ENCODE measurements at regions not wholly inside any gene's neighbourhood (a gene's known extent, or its start where the extent isn't known, plus 50 kb on each side); places are given as distances from the start of the nearest gene placed in this dataset.

DNA sequence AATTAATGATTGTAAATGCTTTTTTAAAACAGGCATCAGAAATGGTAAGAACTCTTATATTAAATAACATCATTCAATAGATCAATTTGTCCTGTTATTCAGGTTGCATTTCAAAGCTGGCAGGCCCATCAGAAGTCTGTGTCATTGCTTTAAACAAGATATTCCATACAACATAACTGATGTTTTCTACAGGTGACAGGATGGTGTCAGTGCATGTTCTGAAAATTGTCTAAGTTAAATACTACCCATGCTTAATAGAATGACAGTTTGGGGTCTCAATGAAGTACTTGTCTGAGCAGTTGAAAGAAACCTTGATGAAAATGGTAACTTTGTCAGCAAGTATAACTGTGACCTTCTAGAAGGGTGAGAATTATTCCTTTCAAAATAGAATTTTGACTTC, 263.2 kb downstream of the ISL1 start:
- no peaks in the 10 kb centered on the region for H3K79me2 ChIP-seq (replicated peaks; ENCODE audit: insufficient read depth, low read length)
- no peak overlapping the region for H3K4me3 ChIP-seq (ENCODE audit: low read length)
- H3K27me3 ChIP-seq (ENCODE audit: insufficient read depth, low read depth, low read length), result no peaks in the 10 kb centered on the region
- H3K9me3 ChIP-seq (ENCODE audit: low read length), result no peaks in the 10 kb centered on the region
- no peak overlapping the region for H2AFZ ChIP-seq (ENCODE audit: low read depth, low read length)
- H3K9me2 ChIP-seq (ENCODE audit: insufficient read depth, low read length), result no peaks in the 10 kb centered on the region
- TF ChIP-seq, protein P1, sequence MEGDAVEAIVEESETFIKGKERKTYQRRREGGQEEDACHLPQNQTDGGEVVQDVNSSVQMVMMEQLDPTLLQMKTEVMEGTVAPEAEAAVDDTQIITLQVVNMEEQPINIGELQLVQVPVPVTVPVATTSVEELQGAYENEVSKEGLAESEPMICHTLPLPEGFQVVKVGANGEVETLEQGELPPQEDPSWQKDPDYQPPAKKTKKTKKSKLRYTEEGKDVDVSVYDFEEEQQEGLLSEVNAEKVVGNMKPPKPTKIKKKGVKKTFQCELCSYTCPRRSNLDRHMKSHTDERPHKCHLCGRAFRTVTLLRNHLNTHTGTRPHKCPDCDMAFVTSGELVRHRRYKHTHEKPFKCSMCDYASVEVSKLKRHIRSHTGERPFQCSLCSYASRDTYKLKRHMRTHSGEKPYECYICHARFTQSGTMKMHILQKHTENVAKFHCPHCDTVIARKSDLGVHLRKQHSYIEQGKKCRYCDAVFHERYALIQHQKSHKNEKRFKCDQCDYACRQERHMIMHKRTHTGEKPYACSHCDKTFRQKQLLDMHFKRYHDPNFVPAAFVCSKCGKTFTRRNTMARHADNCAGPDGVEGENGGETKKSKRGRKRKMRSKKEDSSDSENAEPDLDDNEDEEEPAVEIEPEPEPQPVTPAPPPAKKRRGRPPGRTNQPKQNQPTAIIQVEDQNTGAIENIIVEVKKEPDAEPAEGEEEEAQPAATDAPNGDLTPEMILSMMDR (IDR thresholded peaks at IDR 0.05; ENCODE audit: poor library complexity, severe bottlenecking), result no peak
- TF ChIP-seq EZH2 (IDR thresholded peaks at IDR 0.05; ENCODE audit: borderline replicate concordance, insufficient read depth, low read length, poor library complexity, severe bottlenecking) (no peak), TAF1 (IDR thresholded peaks at IDR 0.05; ENCODE audit: low read depth) (no peak), SMC3 (conservative IDR thresholded peaks at IDR 0.05; ENCODE audit: poor library complexity) (peak; percentile 10), MXI1 (conservative IDR thresholded peaks at IDR 0.05; ENCODE audit: poor library complexity, severe bottlenecking) (no peak), POLR2AphosphoS5 (IDR thresholded peaks at IDR 0.05) (peak; percentile 85), RAD21 (conservative IDR thresholded peaks at IDR 0.05) (no peak), EP300 (conservative IDR thresholded peaks at IDR 0.05; ENCODE audit: poor library complexity, severe bottlenecking) (peak; percentile 97)
- TF ChIP-seq, protein P2, sequence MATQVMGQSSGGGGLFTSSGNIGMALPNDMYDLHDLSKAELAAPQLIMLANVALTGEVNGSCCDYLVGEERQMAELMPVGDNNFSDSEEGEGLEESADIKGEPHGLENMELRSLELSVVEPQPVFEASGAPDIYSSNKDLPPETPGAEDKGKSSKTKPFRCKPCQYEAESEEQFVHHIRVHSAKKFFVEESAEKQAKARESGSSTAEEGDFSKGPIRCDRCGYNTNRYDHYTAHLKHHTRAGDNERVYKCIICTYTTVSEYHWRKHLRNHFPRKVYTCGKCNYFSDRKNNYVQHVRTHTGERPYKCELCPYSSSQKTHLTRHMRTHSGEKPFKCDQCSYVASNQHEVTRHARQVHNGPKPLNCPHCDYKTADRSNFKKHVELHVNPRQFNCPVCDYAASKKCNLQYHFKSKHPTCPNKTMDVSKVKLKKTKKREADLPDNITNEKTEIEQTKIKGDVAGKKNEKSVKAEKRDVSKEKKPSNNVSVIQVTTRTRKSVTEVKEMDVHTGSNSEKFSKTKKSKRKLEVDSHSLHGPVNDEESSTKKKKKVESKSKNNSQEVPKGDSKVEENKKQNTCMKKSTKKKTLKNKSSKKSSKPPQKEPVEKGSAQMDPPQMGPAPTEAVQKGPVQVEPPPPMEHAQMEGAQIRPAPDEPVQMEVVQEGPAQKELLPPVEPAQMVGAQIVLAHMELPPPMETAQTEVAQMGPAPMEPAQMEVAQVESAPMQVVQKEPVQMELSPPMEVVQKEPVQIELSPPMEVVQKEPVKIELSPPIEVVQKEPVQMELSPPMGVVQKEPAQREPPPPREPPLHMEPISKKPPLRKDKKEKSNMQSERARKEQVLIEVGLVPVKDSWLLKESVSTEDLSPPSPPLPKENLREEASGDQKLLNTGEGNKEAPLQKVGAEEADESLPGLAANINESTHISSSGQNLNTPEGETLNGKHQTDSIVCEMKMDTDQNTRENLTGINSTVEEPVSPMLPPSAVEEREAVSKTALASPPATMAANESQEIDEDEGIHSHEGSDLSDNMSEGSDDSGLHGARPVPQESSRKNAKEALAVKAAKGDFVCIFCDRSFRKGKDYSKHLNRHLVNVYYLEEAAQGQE (IDR thresholded peaks at IDR 0.05; ENCODE audit: borderline replicate concordance), result no peak
- no peaks in the 10 kb centered on the region for H4K20me1 ChIP-seq (ENCODE audit: insufficient read depth)
- H3F3A ChIP-seq (ENCODE audit: insufficient read depth, low read length, poor library complexity, severe bottlenecking), result no peaks in the 10 kb centered on the region
- no peak overlapping the region for H3K9ac ChIP-seq (ENCODE audit: low read length)
- H3K4me2 ChIP-seq (ENCODE audit: low read length), result no peak overlapping the region
- H3K27ac ChIP-seq (ENCODE audit: low read length), result no peak overlapping the region
- H3K36me3 ChIP-seq (ENCODE audit: insufficient read depth, low read length), result no peaks in the 10 kb centered on the region

DNA sequence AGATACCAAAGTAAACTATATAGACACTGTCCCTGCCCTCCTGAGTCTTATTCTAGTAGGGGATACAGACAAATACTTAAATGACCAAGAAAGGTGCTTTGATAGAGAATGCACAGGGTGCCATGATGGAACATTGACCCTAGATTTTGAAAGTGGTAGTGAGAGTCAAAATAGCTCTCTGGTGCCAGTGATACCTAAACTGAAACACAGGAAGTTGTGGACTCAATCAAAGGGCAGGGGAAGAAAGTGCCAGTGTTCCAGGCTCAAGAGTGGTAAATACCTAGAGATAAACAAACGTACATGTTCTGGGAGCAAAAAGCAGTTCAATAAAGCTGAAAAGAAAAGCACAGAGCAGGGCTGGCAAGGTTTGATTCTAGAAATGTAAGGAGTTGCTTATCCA, 267.6 kb downstream of the ISL1 start:
- Histone ChIP-seq H3K79me2 (replicated peaks; ENCODE audit: insufficient read depth, low read length) (no peaks in the 10 kb centered on the region), H3K36me3 (ENCODE audit: insufficient read depth, low read length) (no peaks in the 10 kb centered on the region), H3K9me2 (ENCODE audit: insufficient read depth, low read length) (no peaks in the 10 kb centered on the region), H3K27me3 (ENCODE audit: insufficient read depth, low read depth, low read length) (no peaks in the 10 kb centered on the region), H3K4me2 (ENCODE audit: low read length) (no peak overlapping the region), H3K4me3 (ENCODE audit: low read length) (no peak overlapping the region), H3K27ac (ENCODE audit: low read length) (no peak overlapping the region), H2AFZ (ENCODE audit: low read depth, low read length) (no peak overlapping the region), H3K9me3 (ENCODE audit: low read length) (no peaks in the 10 kb centered on the region), H4K20me1 (ENCODE audit: insufficient read depth) (no peaks in the 10 kb centered on the region), H3K9ac (ENCODE audit: low read length) (no peak overlapping the region), H3F3A (ENCODE audit: insufficient read depth, low read length, poor library complexity, severe bottlenecking) (no peaks in the 10 kb centered on the region)
- TF ChIP-seq, protein P2 (IDR thresholded peaks at IDR 0.05; ENCODE audit: borderline replicate concordance), result no peak
- TF ChIP-seq EP300 (conservative IDR thresholded peaks at IDR 0.05; ENCODE audit: poor library complexity, severe bottlenecking) (no peak), TAF1 (IDR thresholded peaks at IDR 0.05; ENCODE audit: low read depth) (no peak), RAD21 (conservative IDR thresholded peaks at IDR 0.05) (no peak), EZH2 (IDR thresholded peaks at IDR 0.05; ENCODE audit: borderline replicate concordance, insufficient read depth, low read length, poor library complexity, severe bottlenecking) (no peak), SMC3 (conservative IDR thresholded peaks at IDR 0.05; ENCODE audit: poor library complexity) (no peak), POLR2AphosphoS5 (IDR thresholded peaks at IDR 0.05) (no peak), MXI1 (conservative IDR thresholded peaks at IDR 0.05; ENCODE audit: poor library complexity, severe bottlenecking) (no peak)
- TF ChIP-seq, protein P1 (IDR thresholded peaks at IDR 0.05; ENCODE audit: poor library complexity, severe bottlenecking), result no peak

All from neural cell (in vitro differentiated cells).